ENCODE measurements at regions not wholly inside any gene's neighbourhood (a gene's known extent, or its start where the extent isn't known, plus 50 kb on each side); places are given as distances from the start of the nearest gene placed in this dataset.

DNA sequence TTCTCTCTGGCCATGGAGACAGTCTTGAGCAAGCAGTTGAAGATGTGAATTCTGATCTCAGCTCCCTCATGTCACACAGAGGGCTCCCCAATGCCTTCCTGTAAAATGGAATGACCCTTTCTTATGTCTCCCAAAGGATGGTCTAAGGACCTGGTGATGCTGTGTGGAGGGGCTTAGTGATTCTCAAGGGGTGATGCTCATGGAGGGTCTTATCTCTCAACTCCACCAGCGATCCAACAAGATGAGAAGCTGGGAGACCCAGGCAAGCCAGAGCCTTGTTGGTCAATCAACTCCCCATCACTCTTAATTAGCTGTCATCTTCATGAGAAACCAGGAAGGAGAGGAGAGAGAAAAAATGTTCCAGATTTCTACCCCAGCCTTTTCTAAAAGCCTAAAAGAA, 78.0 kb upstream of the SORCS3 start:
- TF ChIP-seq CTCF (IDR thresholded peaks at IDR 0.05), result no peak
- TF ChIP-seq POLR2A (IDR thresholded peaks at IDR 0.05), result no peak

Data from prostate gland (tissue), 2 donors.